ENCODE measurements at regions not wholly inside any gene's neighbourhood (a gene's known extent, or its start where the extent isn't known, plus 50 kb on each side); places are given as distances from the start of the nearest gene placed in this dataset.

DNA sequence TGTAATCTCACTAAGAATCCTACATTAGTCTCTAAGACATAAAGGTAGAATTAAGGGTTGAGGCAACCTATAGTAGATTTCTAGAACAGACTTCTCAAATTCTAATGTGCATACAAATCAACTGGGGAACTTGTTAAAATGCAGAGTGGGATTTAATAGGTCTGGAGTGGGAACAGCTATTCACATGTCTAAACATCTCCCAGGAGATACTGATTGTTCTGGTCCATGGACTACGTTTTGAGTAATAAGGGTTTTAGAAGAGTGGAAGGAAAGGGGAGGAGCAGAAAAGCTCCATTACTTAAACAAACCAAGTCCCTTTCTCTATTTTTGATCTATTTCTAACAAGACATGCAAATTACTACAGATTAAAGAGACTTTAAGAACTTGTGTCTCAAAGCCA is 524.8 kb downstream of the TUSC7 start:
- in situ Hi-C loops (cut with HindIII; ENCODE audit: low sequenced_read_pairs), result no loop called here

DNA sequence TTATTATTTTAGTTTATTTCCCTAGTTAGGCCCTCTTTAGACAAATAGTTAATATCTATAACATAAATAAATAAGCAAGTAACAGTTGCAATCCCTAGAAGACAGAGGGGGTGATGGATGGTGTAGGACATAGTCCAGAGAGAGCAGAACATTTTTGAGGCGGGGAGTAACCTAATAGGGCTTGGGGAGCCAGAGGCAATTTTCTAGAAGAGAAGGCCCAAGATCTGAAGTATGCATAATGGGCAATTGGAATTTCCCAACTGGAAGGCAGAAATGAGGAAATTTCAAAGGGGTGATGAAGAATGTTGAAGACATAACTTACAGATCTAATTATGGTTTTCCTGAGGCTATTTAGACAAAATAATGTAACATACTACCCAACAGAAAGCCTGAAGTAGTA is 525.7 kb downstream of the TUSC7 start:
- in situ Hi-C loops (cut with HindIII; ENCODE audit: low sequenced_read_pairs), result no loop called here

DNA sequence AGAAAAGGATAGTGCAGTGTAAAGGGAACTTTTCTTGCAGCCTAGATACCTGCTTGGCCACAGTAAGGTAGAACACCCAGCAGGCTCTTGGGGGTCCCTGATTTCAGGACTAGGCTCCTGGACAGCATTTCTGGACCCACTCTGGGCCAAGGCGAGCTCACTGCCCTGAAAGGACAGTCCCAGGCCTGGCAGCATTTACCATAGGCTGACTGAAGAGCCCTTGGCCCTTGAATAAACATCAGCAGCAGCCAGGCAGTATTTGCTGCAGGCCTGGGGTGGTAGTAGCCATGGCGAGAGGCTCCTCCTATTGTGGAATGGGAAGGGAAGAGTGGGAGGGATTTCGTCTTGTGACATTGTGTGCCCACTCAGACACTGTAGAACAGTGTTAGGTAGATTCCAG is 529.2 kb downstream of the TUSC7 start:
- in situ Hi-C loops (cut with HindIII; ENCODE audit: low sequenced_read_pairs), result no loop called here

DNA sequence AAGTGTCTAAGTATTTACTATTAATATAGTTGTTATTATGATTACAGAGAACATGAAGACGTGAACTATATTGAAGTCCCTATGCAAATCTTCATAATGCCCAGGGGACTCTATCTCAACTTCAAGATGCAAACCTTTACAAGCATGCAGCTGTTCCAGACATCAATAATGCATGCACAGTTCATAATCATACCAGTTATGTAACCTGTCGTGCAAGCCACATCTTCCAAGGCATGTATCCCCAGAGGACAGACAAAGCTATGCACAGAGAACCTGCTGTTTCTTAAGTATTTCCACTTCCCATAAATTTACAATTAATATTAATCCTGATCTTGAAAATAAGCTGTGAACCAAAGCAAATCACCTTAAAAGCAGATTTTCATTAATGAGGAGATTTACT is 534.1 kb downstream of the TUSC7 start:
- in situ Hi-C loops (cut with HindIII; ENCODE audit: low sequenced_read_pairs), result no loop called here

DNA sequence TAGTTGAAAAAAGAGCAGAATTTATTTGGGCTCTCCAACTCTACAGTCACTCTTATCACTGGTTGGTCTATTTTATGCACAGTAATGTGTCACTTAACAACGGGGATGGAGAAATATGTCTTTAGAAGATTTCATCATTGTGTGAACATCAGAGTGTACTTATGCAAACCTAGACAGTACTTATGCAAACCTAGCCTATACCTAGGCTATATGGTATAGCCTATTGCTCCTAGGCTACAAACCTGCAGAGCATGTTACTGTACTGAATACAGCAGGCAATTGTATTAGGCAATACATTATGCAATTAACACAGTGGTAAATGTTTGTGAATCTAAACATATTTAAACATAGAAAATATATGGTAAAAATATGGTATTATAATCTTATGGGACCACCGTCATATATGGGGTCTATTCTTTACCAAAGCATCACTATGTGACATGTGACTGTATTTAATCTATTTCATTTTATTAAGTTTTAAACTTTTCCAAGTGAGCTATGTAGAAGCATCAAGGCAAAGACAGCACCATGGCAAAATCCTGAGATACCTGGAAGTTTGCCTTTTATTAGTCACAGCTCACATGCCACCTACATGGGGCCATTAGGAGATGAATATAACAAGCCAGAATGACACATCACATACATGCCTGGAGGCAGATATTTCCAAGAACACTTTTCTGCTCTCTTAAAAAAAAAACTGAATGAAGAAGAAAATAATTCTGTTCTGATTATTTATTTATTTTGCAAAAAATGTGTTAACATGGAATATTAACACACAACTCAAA is 537.4 kb downstream of the TUSC7 start:
- in situ Hi-C loops (cut with HindIII; ENCODE audit: low sequenced_read_pairs), result no loop called here

DNA sequence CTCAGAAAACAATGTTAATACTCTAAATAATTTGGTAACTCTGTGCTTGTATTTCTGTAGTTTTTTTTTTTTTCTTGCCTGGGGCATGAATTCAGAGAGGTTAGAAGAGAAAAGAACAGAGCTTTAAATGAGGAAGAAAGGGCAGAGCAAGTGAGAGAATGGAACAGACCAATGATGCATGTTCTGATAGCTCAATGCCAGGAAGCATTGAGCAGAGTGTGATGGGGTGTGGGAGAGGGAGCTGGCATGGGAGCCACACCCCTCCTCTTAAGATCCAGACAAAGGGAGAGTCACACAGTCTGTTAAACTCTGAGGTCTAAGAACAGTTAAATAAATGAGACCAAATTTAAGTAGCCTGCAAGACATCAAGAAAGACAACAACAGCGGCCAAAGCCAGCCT is 538.6 kb downstream of the TUSC7 start:
- in situ Hi-C loops (cut with HindIII; ENCODE audit: low sequenced_read_pairs), result no loop called here

DNA sequence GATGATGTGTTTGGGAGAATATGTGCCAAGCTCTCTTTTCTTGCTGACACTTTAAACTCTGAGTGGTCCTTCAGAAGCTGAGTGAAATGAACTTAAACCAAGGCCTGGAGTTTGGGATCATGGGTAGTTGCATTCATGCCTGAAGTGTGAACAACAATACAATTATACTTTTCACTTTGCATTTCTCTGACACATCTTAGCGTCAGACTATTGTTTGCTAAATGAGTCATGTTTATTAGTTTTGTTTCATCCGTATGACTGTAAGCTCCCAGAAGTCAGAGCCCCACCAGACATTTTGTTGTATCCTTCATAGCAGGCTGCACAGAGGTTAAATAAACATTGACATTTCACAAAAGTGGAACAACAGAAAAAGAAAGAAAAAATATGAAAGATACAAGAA is 542.6 kb downstream of the TUSC7 start:
- in situ Hi-C loops (cut with HindIII; ENCODE audit: low sequenced_read_pairs), result no loop called here

DNA sequence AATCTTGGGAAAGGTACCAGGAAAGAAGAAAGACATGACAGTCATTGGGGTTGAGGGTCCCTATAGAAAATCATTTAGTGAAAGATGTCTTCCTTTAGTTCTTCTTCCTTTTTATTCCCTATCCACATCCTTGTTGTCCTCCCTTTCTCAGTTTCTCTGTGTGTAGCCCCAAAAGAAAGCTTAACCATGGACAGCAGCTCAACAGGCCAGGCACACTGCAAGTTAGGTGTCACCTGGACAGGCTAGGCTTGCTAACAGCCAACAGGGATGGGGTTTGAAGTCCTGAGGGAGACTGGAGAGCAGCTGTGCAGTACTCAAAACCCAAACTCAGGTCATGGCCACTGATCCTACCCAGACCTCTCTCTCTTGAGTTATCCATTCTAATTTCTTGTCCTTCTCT is 543.1 kb downstream of the TUSC7 start:
- in situ Hi-C loops (cut with HindIII; ENCODE audit: low sequenced_read_pairs), result no loop called here

DNA sequence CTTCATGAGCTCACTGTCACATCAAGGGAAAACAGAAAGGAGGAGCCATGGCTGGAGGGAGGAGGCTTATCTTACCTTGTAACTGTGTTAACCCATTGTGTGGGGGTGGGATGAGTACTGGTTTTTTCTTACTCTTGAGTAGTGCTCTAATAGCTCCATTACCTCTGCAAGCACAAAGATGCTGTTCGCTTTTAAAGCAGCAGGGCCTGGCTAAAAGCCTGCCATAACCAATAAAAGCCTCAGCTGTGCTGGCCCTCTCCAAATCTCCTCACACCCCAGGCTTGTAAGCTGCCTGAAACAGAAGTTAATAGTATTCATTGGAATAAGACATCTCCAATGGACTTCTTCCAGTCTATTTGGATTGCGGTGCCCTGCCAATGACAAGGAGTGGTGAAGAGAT is 544.1 kb downstream of the TUSC7 start:
- in situ Hi-C loops (cut with HindIII; ENCODE audit: low sequenced_read_pairs), result no loop called here

DNA sequence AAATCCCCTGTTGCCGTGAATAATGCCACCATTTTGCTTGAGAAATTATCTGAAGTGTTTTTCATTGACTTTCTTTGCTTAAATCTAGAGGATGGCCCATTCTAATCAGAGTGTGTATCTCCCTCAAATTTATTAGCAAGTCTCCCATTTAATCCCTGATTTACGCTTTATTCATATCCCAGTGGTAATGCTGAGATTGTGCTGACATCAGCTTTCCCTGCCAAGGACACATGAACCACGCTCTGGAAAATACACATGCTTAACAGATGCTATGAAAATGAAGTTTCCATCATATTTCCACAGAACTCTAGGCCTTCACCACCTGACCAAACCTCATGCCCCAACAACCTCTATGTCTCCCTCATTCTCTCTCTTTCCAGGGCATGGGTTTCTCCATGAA is 545.4 kb downstream of the TUSC7 start:
- in situ Hi-C loops (cut with HindIII; ENCODE audit: low sequenced_read_pairs), result loop anchor here (5.0 kb wide), 1 partner anchor 47 kb away; no protein-coding TSS in a partner anchor

DNA sequence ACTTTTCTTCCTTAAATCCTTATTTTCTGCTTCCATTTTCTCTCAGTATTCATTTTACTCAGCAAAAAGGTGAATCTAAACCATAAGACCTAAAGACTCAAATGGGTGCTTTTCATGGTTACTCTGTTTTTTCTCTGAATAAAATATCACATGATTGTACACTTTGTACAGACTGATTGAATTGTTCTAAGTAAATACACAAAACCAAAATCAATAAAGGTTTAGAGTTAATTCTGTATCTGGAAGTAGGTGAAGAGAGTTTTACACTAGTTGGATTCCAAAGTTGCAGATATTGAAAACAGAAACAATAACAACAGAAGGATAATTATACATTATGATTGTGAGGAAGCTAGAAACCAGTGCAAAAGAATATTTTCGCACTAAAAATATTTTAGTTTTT is 546.2 kb downstream of the TUSC7 start:
- in situ Hi-C loops (cut with HindIII; ENCODE audit: low sequenced_read_pairs), result loop anchor here (5.0 kb wide), 1 partner anchor 47 kb away; no protein-coding TSS in a partner anchor

DNA sequence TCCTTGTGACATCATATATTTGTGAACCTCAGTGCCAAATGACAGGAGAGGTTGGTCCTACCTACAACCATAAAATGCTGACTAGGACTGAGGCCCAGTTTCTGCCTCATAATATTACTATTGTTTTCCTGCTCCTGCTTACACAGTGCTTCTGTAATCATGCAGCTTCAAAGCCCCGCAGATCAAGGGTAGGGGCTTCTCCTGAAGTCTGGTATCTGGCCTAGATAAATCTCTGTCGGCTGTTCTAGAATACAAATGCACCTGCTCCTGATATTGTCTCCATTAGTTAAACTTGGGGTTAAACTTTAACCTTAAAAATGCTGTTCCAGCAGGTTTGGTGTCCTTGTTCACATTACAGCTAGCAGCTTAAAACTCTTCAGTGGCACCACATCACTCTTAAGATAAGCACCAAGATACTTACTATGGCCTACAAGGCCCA is 552.4 kb downstream of the TUSC7 start:
- in situ Hi-C loops (cut with HindIII; ENCODE audit: low sequenced_read_pairs), result no loop called here

DNA sequence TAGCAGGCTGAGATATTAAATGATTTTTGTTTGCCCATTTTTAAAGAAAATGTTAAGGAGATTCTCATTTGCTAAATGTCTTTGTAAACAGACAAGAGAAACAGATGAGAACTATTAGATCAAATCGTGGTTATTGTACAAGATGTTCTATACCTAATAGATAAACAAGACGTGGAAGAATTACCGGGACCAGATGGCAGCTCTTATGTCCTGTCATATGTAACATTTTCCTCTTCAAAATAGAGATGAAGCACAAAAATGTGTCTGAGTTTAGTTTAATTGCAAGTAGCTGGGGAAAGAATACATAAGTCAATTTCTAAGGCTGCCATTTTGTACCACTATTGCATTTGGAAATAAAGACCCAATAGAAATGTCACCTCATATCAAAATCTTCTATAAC is 553.7 kb downstream of the TUSC7 start:
- in situ Hi-C loops (cut with HindIII; ENCODE audit: low sequenced_read_pairs), result no loop called here

DNA sequence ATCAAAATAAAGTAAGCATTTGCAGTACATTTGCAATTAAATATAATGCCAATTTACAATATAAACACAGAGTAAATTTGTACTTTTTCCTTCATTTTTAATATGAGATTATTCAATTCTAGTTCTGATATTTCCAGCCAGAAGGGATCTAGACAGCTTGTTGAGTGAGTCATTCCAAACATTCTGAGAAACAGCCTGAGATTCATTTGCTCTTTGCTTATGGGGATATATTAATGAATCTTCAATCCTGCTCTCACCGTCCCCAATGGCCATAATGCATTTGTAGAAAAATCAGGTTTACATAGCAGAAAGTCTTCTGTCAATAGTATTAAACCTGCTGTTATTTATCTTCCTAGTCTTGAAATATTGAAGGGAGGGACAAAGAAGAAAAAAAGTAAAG is 554.2 kb downstream of the TUSC7 start:
- in situ Hi-C loops (cut with HindIII; ENCODE audit: low sequenced_read_pairs), result no loop called here

DNA sequence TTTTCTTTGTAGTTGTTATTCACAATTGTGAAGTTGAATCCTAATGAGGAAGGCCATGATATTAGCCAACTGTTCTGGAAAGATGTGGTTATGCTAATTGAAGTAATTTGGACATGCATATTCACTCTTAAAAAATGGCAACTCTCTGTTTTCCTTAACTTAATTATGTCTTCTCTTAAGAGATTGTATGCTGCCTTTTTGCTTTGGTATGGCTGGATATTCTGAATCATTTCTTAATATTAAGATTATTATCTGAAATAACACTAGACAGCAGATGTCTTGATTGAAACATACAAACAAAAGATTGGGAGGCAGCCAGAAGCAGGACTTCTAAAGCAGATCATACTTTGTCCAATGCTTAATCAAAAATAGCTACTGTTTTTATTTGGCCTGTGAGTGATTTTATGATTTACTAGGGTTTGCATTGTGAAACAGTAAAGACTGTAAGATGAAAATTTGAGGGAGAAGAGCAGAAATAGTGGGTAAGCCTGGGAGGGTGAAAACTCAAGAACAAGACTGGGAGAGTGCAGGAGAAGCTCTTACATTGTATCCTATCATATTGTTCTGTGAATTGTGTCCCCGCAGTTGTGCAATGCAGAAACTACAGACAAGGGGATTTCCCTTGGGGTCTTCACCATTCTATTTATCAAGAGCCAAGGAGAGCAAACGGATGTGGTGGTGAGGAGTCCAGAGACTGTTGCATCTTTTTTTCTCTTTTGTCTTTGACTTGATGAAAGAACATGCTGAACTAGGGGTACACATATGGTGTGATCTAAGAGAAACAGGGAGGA is 554.8 kb downstream of the TUSC7 start:
- in situ Hi-C loops (cut with HindIII; ENCODE audit: low sequenced_read_pairs), result no loop called here

DNA sequence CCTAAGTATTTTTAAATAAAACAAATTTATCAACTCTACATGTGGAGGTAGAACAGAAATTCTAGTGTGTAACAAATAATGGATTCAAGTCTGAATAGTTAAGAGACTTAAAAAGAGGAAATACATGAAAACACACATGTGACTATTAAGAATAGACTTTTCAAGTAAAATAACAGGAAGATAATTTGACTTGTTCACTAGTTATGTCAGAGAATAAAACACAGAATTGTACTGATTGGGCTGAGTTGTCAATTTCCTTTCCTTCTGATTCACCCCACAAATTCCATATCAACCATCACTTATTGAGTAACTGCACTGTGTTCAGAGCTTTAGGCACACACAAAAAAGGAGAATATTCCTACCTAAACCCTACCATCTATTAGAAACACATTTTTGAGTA is 557.2 kb downstream of the TUSC7 start:
- in situ Hi-C loops (cut with HindIII; ENCODE audit: low sequenced_read_pairs), result no loop called here

DNA sequence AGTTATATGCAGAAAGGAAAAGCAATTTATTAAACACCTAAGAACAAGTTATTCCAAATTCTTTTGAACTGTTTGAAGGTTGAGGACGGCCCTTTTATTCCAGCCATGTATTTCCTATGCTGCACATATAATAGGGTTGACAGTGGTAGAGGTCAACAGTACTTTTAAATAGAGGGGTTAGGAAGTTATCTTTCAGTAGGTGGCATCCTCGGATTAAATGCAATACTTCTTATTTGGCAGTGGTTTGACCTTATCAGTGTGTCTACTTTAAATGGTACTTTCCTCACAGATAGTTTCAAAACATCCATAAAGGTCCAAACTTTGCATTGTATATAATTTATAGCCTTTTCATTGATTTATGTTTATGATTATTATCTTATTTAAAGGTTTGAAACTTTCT is 558.7 kb downstream of the TUSC7 start:
- in situ Hi-C loops (cut with HindIII; ENCODE audit: low sequenced_read_pairs), result no loop called here

DNA sequence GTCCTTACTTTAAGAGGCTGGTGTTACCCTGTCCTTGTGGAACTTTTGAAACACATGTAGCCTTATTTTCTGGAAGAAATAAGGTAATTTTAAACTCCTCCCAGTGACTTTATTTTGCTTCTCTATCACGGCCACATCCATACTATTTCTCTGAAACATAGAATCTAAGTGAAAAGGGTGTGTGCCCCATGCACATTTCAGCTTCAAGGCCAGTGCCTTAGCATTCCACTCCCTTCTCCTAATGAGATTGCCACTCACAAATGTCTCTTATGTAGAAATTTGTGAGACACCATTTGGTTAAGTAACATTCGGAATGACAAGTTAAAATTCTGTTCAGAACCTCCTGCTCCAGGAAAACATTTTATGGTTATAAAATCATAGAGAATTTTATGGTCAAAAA is 562.7 kb downstream of the TUSC7 start:
- in situ Hi-C loops (cut with HindIII; ENCODE audit: low sequenced_read_pairs), result no loop called here

DNA sequence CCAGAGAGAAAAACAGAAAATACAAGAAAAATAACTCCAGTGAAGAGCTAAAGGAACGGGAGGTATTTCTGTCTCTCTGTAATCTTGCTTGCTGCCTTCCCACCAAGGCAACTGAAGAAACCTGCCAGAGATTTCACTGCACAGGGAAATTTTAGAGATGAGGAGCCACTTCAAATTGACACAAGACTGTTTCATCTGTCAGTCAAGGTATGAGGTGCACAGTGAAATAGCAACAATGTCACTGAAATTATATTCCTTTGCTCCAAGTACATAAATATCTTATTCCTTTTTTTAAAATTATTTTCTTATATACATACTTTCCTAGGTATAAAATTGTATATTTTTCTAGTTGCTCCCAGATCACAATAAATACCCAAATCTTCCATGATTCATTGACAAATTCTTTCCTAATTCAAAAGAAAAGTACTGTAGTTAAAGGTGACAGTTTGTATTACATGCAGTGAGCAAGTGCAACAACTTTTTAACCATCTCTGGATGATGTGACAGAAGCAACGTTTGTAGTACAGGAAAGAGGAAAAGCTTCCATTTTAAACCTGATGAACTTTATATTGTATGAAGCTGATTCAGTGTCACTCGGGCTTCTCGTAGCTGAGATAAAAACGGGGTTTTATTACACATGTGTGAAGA is 563.4 kb downstream of the TUSC7 start:
- in situ Hi-C loops (cut with HindIII; ENCODE audit: low sequenced_read_pairs), result no loop called here

DNA sequence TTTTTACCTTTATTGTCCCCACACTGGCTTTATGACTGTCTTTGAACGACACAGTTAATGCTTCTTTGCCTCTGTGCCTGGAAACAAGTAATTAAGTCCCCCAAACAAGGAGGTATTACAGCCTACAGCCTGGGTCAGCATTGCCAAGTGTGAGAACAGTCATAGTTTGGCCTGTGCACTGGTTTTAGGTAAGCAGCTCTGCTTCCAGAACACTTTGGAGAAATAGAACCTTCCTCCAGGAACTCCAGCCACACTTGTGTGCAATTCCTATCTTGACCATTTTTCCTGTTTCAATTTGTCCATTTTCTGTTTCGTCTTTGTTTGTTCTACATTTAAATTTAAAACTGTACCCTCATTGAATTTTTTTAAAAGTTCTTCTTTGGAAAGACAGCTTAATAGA is 568.2 kb downstream of the TUSC7 start:
- in situ Hi-C loops (cut with HindIII; ENCODE audit: low sequenced_read_pairs), result no loop called here

DNA sequence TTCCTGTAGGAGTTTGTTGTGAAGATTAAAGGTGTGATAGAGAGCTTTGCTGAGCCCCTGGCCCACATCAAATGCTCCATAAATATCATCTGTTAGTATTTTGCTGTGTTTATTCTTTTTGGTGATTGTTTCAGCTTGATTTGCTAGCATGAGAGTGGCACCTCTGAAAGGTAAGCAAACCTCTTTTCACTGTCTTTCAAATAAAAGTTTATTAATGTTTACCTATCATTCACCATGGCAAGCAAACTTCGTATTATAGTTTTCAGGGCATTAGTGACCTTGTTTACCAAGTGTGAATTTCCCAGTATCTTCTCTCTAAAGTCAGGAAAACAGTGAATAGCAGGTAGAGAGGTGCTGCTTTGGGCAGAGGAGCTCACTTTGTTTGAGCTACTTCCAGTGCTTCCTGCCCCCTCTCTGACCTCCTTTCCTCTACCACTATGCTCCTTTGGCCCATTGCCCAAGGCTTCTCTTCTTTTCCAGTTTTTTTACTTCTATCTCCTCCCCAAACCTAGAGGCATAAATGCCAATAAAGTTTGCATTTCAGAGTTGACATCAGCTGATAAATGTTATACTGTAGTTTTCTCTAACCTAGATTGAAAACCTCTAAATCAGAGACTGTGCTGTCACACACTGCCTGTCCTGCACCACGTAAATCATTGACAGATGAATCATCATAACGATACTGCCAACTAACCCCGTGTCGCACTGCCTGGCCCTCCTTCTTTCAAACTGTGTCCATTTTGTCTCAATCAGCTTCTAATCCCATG is 569.0 kb downstream of the TUSC7 start:
- in situ Hi-C loops (cut with HindIII; ENCODE audit: low sequenced_read_pairs), result no loop called here
